OCI-LY1 (cell line): ENCODE measurements at regions not wholly inside any gene's neighbourhood (a gene's known extent, or its start where the extent isn't known, plus 50 kb on each side); places are given as distances from the start of the nearest gene placed in this dataset.

Experiments used
- CTCF ChIP-seq: fragments of 200-600 bp; sonication (generic), shearing (Covaris generic); IDR thresholded peaks from 2 replicates; pipeline ENCODE4 v1.5.1; 2017; ENCODE audit warnings: mild to moderate bottlenecking, antibody characterized with exemption, low read length, moderate library complexity, mixed read lengths
- EZH2 ChIP-seq: fragments of 200-600 bp; sonication (generic), shearing (Covaris generic); IDR thresholded peaks from 2 replicates; pipeline ENCODE4 v1.8.0; 2017; ENCODE audit warnings: borderline replicate concordance, mixed run types, mild to moderate bottlenecking, antibody characterized with exemption, low read length, moderate library complexity, mixed read lengths

DNA sequence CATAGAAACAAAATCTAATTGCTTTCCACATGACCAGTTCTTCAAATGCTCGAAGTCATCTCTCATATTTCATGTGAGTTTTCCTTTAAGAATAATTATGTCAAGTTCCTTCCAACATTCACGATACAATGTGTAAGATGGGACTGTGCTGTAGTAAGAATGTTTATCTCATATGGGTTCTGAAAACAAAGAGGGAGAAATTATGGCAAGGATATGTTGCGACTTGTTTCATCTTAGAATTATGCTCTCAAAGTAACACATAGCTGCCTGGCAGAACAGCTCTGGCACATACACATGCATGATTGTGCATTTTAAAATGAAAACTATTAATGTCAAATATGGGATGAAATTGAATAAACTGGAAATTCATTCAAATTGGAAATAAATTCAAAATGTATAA is 314.8 kb upstream of the ACVR2A start:
- TF ChIP-seq CTCF, result no peak
- TF ChIP-seq EZH2, result no peak
